AG04449 (cell line): ENCODE measurements at regions not wholly inside any gene's neighbourhood (a gene's known extent, or its start where the extent isn't known, plus 50 kb on each side); places are given as distances from the start of the nearest gene placed in this dataset.
"Not testable (repeated sequence)": the region's sequence is repeated elsewhere in the genome, so short reads cannot be mapped to it uniquely, and the experiment has no call there.

Experiments used
- CTCF ChIA-PET: fragments of 350-600 bp; formaldehyde crosslinking; extraction: SDS; loops from one replicate; lab custom pipeline; 2021; ENCODE audit warnings: antibody characterized with exemption; lab: Yijun Ruan, JAX
- POLR2A ChIA-PET: fragments of 400-600, 350-600 bp; formaldehyde crosslinking; extraction: SDS; loops from one replicate; lab custom pipeline; 2020; ENCODE audit warnings: antibody characterized with exemption, inconsistent platforms; lab: Yijun Ruan, JAX
- DNase-seq: peaks from one replicate; pipeline ENCODE4 v3.0.0-alpha.2; 2010; ENCODE audit warnings: low read depth, low spot score
- H3K4me3 ChIP-seq: 2 replicates; pipeline ENCODE4 v1.5.1; 2011; ENCODE audit warnings: low read depth, mild to moderate bottlenecking, control low read depth, low read length

- DNase-seq, result peak; percentile 0
- H3K4me3 ChIP-seq, CTCF ChIA-PET, POLR2A ChIA-PET: not testable (repeated sequence)
These were observed 214.3 kb upstream of the PLGLB2 start for GRCh38 chr2:87533390-87534272.

GRCh38 chr2:87534273-87534889 lies 213.5 kb upstream of the PLGLB2 start:
- CTCF ChIA-PET, POLR2A ChIA-PET: not testable (repeated sequence)

GRCh38 chr2:87536427-87536826 lies 211.5 kb upstream of the PLGLB2 start:
- DNase-seq, H3K4me3 ChIP-seq, POLR2A ChIA-PET, CTCF ChIA-PET: not testable (repeated sequence)

More at GRCh38 chr2:87534273-87534889, 213.5 kb upstream of the PLGLB2 start:
- DNase-seq, H3K4me3 ChIP-seq: not testable (repeated sequence)

- POLR2A ChIA-PET, DNase-seq, H3K4me3 ChIP-seq, CTCF ChIA-PET: not testable (repeated sequence)
These were observed 210.6 kb upstream of the PLGLB2 start for GRCh38 chr2:87537251-87537671.

- CTCF ChIA-PET, DNase-seq, H3K4me3 ChIP-seq, POLR2A ChIA-PET: not testable (repeated sequence)
These were observed 209.6 kb upstream of the PLGLB2 start for GRCh38 chr2:87538268-87538667.

- POLR2A ChIA-PET, DNase-seq, CTCF ChIA-PET, H3K4me3 ChIP-seq: not testable (repeated sequence)
These were observed 208.5 kb upstream of the PLGLB2 start for GRCh38 chr2:87539151-87539943.

GRCh38 chr2:87540242-87540641 lies 207.6 kb upstream of the PLGLB2 start:
- CTCF ChIA-PET, DNase-seq, POLR2A ChIA-PET, H3K4me3 ChIP-seq: not testable (repeated sequence)

GRCh38 chr2:87542599-87543174 lies 205.2 kb upstream of the PLGLB2 start:
- H3K4me3 ChIP-seq, POLR2A ChIA-PET, CTCF ChIA-PET, DNase-seq: not testable (repeated sequence)

- POLR2A ChIA-PET, H3K4me3 ChIP-seq, DNase-seq, CTCF ChIA-PET: not testable (repeated sequence)
These were observed 204.1 kb upstream of the PLGLB2 start for GRCh38 chr2:87543797-87544196.

- DNase-seq, H3K4me3 ChIP-seq, POLR2A ChIA-PET, CTCF ChIA-PET: not testable (repeated sequence)
These were observed 200.8 kb upstream of the PLGLB2 start for GRCh38 chr2:87547106-87547505.

GRCh38 chr2:87547966-87548365 lies 199.9 kb upstream of the PLGLB2 start:
- DNase-seq, CTCF ChIA-PET, POLR2A ChIA-PET, H3K4me3 ChIP-seq: not testable (repeated sequence)

- H3K4me3 ChIP-seq, DNase-seq, POLR2A ChIA-PET, CTCF ChIA-PET: not testable (repeated sequence)
These were observed 199.0 kb upstream of the PLGLB2 start for GRCh38 chr2:87548681-87549536.

GRCh38 chr2:87549561-87550202 lies 198.2 kb upstream of the PLGLB2 start:
- CTCF ChIA-PET, DNase-seq, H3K4me3 ChIP-seq, POLR2A ChIA-PET: not testable (repeated sequence)

- CTCF ChIA-PET, DNase-seq, H3K4me3 ChIP-seq, POLR2A ChIA-PET: not testable (repeated sequence)
These were observed 193.2 kb upstream of the PLGLB2 start for GRCh38 chr2:87554678-87555077.

- DNase-seq, H3K4me3 ChIP-seq, POLR2A ChIA-PET, CTCF ChIA-PET: not testable (repeated sequence)
These were observed 192.8 kb upstream of the PLGLB2 start for GRCh38 chr2:87555082-87555481.
